Right lobe of liver (tissue), 6 donors: ENCODE measurements at regions not wholly inside any gene's neighbourhood (a gene's known extent, or its start where the extent isn't known, plus 50 kb on each side); places are given as distances from the start of the nearest gene placed in this dataset.
"Not testable (repeated sequence)": the region's sequence is repeated elsewhere in the genome, so short reads cannot be mapped to it uniquely, and the experiment has no call there.

ENCODE experiments used
- ATAC-seq, 4 donors: fragments of 200-7000 bp; cut with Tn5 transposase; one replicate each; pipeline ENCODE4 v1.9.1; 2020; ENCODE audit warnings: mild to moderate bottlenecking in 4 of 4, moderate library complexity in 4 of 4
- DNase-seq, 3 donors: peaks; one replicate each; pipeline ENCODE4 v3.0.0-alpha.2; 2020
- H3K27ac ChIP-seq, 3 donors: fragments of 200-600 bp; one replicate each; pipeline ENCODE4 v1.8.0; 2022
- H3K27me3 ChIP-seq, 2 donors: fragments of 200-600 bp; one replicate each; pipeline ENCODE4 v1.8.0; 2022
- H3K36me3 ChIP-seq, 4 donors: fragments of 200-600 bp; sonication (generic) in 1 of 4; one replicate each; pipeline versions ENCODE4 v1.5.1 to v1.8.0; 2017 to 2022; ENCODE audit warnings: control low read depth in 1 of 4
- H3K4me1 ChIP-seq, 4 donors: fragments of 200-600 bp; sonication (generic) in 1 of 4; one replicate each; pipeline versions ENCODE4 v1.5.1 to v1.8.0; 2017 to 2022; ENCODE audit warnings: control low read depth in 1 of 4
- H3K4me3 ChIP-seq, 3 donors: fragments of 200-600 bp; one replicate each; pipeline ENCODE4 v1.8.0; 2022
- H3K9me3 ChIP-seq, 4 donors: fragments of 200-600 bp; sonication (generic) in 1 of 4; one replicate each; pipeline versions ENCODE4 v1.5.1 to v1.8.0; 2017 to 2022; ENCODE audit warnings: control low read depth in 1 of 4
- CTCF ChIP-seq, 4 donors: fragments of 200-600 bp in 3 of 4; fragments of 450-650 bp in 1 of 4; IDR thresholded peaks; one replicate each; pipeline versions ENCODE4 v1.5.1 to v1.8.0; 2016 to 2022; ENCODE audit warnings: antibody characterized with exemption in 4 of 4, mild to moderate bottlenecking in 2 of 4
- POLR2A ChIP-seq: fragments of 450-650 bp; IDR thresholded peaks from one replicate; pipeline ENCODE4 v1.6.1; 2017; ENCODE audit warnings: antibody characterized with exemption, mild to moderate bottlenecking
- WGBS: methylation state at CpG from one replicate; pipeline ENCODE4 v1.1.6; 2018; ENCODE audit warnings: low coverage, low lambda C conversion rate; ENCODE audit not compliant: insufficient coverage; ENCODE audit errors: missing lambda C conversion rate; 5-methylcytosine and 5-hydroxymethylcytosine counted together
- intact Hi-C, 2 donors: fragments of 100-400 bp; cut with DNase I; formaldehyde crosslinking; loops; one replicate each; pipeline versions ENCODE4 v1.11.2 to v1.14.1; 2022
- donor health status: DM: no; HTN: yes; CAD: no.
- donor health status: DM: no; HTN: no; CAD: no.
- donor health status: DM: no; HTN: no; CAD: no.
- donor health status: DM: no; HTN: yes; CAD: no.
- donor health status: DM: no; HTN: yes; CAD: no.

GRCh38 chr4:82301390-82301789 lies 72.4 kb downstream of the HNRNPD start:
- H3K36me3 ChIP-seq, H3K9me3 ChIP-seq, H3K27me3 ChIP-seq, H3K27ac ChIP-seq, H3K4me3 ChIP-seq, ATAC-seq, DNase-seq, intact Hi-C loops, H3K4me1 ChIP-seq: not testable (repeated sequence)

- Histone ChIP-seq H3K36me3 (no peaks in the 10 kb centered on the region), H3K27ac (no peak overlapping the region), H3K9me3 (no peaks in the 10 kb centered on the region), H3K27me3 (no peaks in the 10 kb centered on the region), H3K4me3 (no peak overlapping the region), H3K4me1 (no peaks in the 10 kb centered on the region)
- ATAC-seq = no peak
- DNase-seq = no peak
- intact Hi-C loops = no loop called here
- WGBS = 50% methylated on average over 2 of the region's 2 CpGs
- no peak for TF ChIP-seq POLR2A
- no peak for TF ChIP-seq CTCF (IDR thresholded peaks at IDR 0.05)
These were observed 80.5 kb downstream of the HNRNPD start for GRCh38 chr4:82293304-82293703.

- intact Hi-C loops = no loop called here
- TF ChIP-seq CTCF (IDR thresholded peaks at IDR 0.05) = no peak
- TF ChIP-seq POLR2A = no peak
- Histone ChIP-seq H3K27ac (no peak overlapping the region), H3K4me1 (no peaks in the 10 kb centered on the region), H3K27me3 (no peaks in the 10 kb centered on the region), H3K4me3 (no peak overlapping the region), H3K9me3 (no peaks in the 10 kb centered on the region), H3K36me3 (no peaks in the 10 kb centered on the region)
- WGBS = 48% methylated on average over 5 of the region's 5 CpGs
- DNase-seq (no peak), ATAC-seq (no peak)
These were observed 86.1 kb downstream of the HNRNPD start for GRCh38 chr4:82287720-82288119.

- Histone ChIP-seq H3K9me3 (no peaks in the 10 kb centered on the region), H3K4me3 (peak overlapping the region; percentile 27 to 48 (median 47)), H3K36me3 (no peaks in the 10 kb centered on the region), H3K4me1 (no peaks in the 10 kb centered on the region), H3K27me3 (no peaks in the 10 kb centered on the region), H3K27ac (peak overlapping the region in 2 of 3 donors; percentile 26 to 27)
- intact Hi-C loops = no loop called here
- 4% methylated on average over 24 of the region's 61 CpGs for WGBS
- peak; percentile 77 to 97 (median 92) for TF ChIP-seq CTCF (IDR thresholded peaks at IDR 0.05)
- no peak for TF ChIP-seq POLR2A
- peak; percentile 99 to 100 (median 99) for DNase-seq
- peak; percentile 96 to 99 (median 97) for ATAC-seq
These were observed 88.7 kb downstream of the HNRNPD start for GRCh38 chr4:82284858-82285805.

GRCh38 chr4:82284475-82284857 lies 89.3 kb downstream of the HNRNPD start:
- Histone ChIP-seq H3K4me1 (no peaks in the 10 kb centered on the region), H3K27me3 (no peaks in the 10 kb centered on the region), H3K36me3 (no peaks in the 10 kb centered on the region), H3K9me3 (no peaks in the 10 kb centered on the region), H3K4me3 (peak overlapping the region; percentile 5 to 48 (median 47)), H3K27ac (no peak overlapping the region)
- 3% methylated on average over 9 of the region's 9 CpGs for WGBS
- intact Hi-C loops = no loop called here
- TF ChIP-seq CTCF (IDR thresholded peaks at IDR 0.05) (no peak), POLR2A (no peak)
- ATAC-seq (no peak), DNase-seq (no peak)
